ENCODE measurements at regions not wholly inside any gene's neighbourhood (a gene's known extent, or its start where the extent isn't known, plus 50 kb on each side); places are given as distances from the start of the nearest gene placed in this dataset.

DNA sequence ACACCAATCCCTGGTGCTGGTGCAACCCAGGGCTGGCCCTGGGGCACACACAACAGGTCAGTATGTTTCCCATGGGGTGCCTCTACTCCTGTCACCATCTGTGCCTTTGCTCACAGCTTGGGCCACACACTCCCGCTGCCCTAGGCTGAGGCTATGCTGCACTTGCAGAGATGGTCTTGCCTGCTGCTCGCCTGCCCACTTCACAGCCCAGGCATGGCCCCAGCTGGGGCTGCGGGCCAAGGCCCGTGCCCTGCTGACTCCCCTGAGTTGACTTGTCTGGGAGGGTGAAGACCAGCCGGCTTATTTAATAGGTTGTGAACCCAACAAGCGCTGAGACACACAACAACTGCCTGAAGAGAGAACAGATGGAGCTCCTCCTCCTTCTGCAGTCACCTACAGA, 184.1 kb downstream of the ZNF33B start:
- no peak overlapping the region for H3K27ac ChIP-seq (ENCODE audit: insufficient read depth, low read length)

DNA sequence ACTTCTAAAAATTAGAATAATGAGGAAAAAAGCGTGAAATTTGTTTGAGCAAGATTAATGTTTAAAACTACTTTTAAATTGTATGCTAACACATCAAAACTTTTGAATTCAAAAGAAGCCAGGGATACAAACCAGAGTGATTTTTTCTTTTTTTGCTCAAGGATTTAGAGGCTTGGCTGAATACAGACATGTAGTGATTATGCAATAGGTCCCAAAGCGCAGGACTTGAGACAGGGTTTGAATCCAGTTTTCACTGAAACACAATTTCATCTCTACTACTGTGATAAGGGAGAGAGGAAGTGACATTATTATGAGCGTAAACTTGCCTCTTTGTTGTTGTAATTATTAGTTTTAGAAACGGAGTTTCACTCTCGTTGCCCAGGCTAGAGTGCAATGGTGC, 207.3 kb downstream of the ZNF33B start:
- Histone ChIP-seq H3K9ac (ENCODE audit: insufficient read depth, low read length) (no peak overlapping the region), H3K79me2 (ENCODE audit: control insufficient read depth, insufficient read depth, low read length) (no peaks in the 10 kb centered on the region), H4K20me1 (ENCODE audit: control insufficient read depth, extremely low read depth, insufficient read depth, low read length) (no peaks in the 10 kb centered on the region), H2AFZ (ENCODE audit: low read length) (no peak overlapping the region), H3K27ac (ENCODE audit: insufficient read depth, low read length) (no peak overlapping the region), H3K36me3 (ENCODE audit: control insufficient read depth, insufficient read depth, low read length) (no peaks in the 10 kb centered on the region), H3K4me3 (replicated peaks in 1 of 4; ENCODE audit: control extremely low read depth in 1 of 4, insufficient read depth in 1 of 4, low read depth in 3 of 4, low read length in 4 of 4) (no peak overlapping the region), H3K9me3 (ENCODE audit: control insufficient read depth, insufficient read depth, low read depth, low read length) (no peaks in the 10 kb centered on the region), H3K4me2 (ENCODE audit: extremely low read depth, insufficient read depth, low read length) (no peak overlapping the region), H3K27me3 (ENCODE audit: control insufficient read depth, insufficient read depth, low read length) (no peaks in the 10 kb centered on the region), H3K4me1 (ENCODE audit: control insufficient read depth, extremely low read depth, insufficient read depth, low read length) (no peaks in the 10 kb centered on the region)
- TF ChIP-seq, protein P1, sequence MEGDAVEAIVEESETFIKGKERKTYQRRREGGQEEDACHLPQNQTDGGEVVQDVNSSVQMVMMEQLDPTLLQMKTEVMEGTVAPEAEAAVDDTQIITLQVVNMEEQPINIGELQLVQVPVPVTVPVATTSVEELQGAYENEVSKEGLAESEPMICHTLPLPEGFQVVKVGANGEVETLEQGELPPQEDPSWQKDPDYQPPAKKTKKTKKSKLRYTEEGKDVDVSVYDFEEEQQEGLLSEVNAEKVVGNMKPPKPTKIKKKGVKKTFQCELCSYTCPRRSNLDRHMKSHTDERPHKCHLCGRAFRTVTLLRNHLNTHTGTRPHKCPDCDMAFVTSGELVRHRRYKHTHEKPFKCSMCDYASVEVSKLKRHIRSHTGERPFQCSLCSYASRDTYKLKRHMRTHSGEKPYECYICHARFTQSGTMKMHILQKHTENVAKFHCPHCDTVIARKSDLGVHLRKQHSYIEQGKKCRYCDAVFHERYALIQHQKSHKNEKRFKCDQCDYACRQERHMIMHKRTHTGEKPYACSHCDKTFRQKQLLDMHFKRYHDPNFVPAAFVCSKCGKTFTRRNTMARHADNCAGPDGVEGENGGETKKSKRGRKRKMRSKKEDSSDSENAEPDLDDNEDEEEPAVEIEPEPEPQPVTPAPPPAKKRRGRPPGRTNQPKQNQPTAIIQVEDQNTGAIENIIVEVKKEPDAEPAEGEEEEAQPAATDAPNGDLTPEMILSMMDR (conservative IDR thresholded peaks at IDR 0.05 in 1 of 2, IDR thresholded peaks at IDR 0.05 in 1 of 2; ENCODE audit: low read depth in 1 of 2, low read length in 2 of 2), result no peak
- no peak for TF ChIP-seq EZH2 (IDR thresholded peaks at IDR 0.05; ENCODE audit: low read length, missing control alignments)
- DNase-seq (ENCODE audit: low read depth in 2 of 2), result no peak

More for the DNA sequence above, 184.1 kb downstream of the ZNF33B start:
- H3K27me3 ChIP-seq (ENCODE audit: control insufficient read depth, insufficient read depth, low read length), result no peaks in the 10 kb centered on the region
- TF ChIP-seq, protein P1 (conservative IDR thresholded peaks at IDR 0.05 in 1 of 2, IDR thresholded peaks at IDR 0.05 in 1 of 2; ENCODE audit: low read depth in 1 of 2, low read length in 2 of 2), result no peak
- no peak for TF ChIP-seq EZH2 (IDR thresholded peaks at IDR 0.05; ENCODE audit: low read length, missing control alignments)
- no peaks in the 10 kb centered on the region for H3K36me3 ChIP-seq (ENCODE audit: control insufficient read depth, insufficient read depth, low read length)
- no peak overlapping the region for H3K9ac ChIP-seq (ENCODE audit: insufficient read depth, low read length)
- no peaks in the 10 kb centered on the region for H4K20me1 ChIP-seq (ENCODE audit: control insufficient read depth, extremely low read depth, insufficient read depth, low read length)
- no peak for DNase-seq (ENCODE audit: low read depth in 2 of 2)
- no peak overlapping the region for H3K4me2 ChIP-seq (ENCODE audit: extremely low read depth, insufficient read depth, low read length)
- H3K4me1 ChIP-seq (ENCODE audit: control insufficient read depth, extremely low read depth, insufficient read depth, low read length), result no peaks in the 10 kb centered on the region
- no peaks in the 10 kb centered on the region for H3K79me2 ChIP-seq (ENCODE audit: control insufficient read depth, insufficient read depth, low read length)
- no peak overlapping the region for H3K4me3 ChIP-seq (replicated peaks in 1 of 4; ENCODE audit: control extremely low read depth in 1 of 4, insufficient read depth in 1 of 4, low read depth in 3 of 4, low read length in 4 of 4)
- H2AFZ ChIP-seq (ENCODE audit: low read length), result no peak overlapping the region
- H3K9me3 ChIP-seq (ENCODE audit: control insufficient read depth, insufficient read depth, low read depth, low read length), result no peaks in the 10 kb centered on the region

DNA sequence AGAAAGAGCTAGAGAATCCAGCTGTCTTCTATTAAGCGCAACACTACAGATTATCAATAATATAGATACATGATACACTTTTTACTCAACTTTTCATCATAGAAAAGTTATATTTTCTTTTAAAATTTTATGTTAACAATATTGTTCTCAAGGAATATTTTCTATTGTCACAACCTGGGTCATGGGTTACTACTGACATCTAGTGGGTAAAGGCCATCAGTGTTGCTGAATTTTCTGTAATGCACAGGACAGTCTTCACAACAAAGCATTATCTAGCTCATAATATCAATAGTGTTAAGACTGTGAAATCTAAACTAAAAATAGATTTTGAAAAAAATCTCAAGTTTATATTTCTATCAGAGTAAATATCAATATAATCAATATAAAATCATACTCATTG, 209.8 kb downstream of the ZNF33B start:
- Histone ChIP-seq H3K79me2 (ENCODE audit: control insufficient read depth, insufficient read depth, low read length) (no peaks in the 10 kb centered on the region), H2AFZ (ENCODE audit: low read length) (no peak overlapping the region), H3K27ac (ENCODE audit: insufficient read depth, low read length) (no peak overlapping the region), H3K4me3 (replicated peaks in 1 of 4; ENCODE audit: control extremely low read depth in 1 of 4, insufficient read depth in 1 of 4, low read depth in 3 of 4, low read length in 4 of 4) (no peak overlapping the region), H3K4me2 (ENCODE audit: extremely low read depth, insufficient read depth, low read length) (no peak overlapping the region), H3K27me3 (ENCODE audit: control insufficient read depth, insufficient read depth, low read length) (no peaks in the 10 kb centered on the region), H3K4me1 (ENCODE audit: control insufficient read depth, extremely low read depth, insufficient read depth, low read length) (no peaks in the 10 kb centered on the region), H4K20me1 (ENCODE audit: control insufficient read depth, extremely low read depth, insufficient read depth, low read length) (no peaks in the 10 kb centered on the region), H3K9ac (ENCODE audit: insufficient read depth, low read length) (no peak overlapping the region), H3K36me3 (ENCODE audit: control insufficient read depth, insufficient read depth, low read length) (no peaks in the 10 kb centered on the region), H3K9me3 (ENCODE audit: control insufficient read depth, insufficient read depth, low read depth, low read length) (no peaks in the 10 kb centered on the region)
- DNase-seq (ENCODE audit: low read depth in 2 of 2), result peak in 1 of 2 donors; percentile 6
- no peak for TF ChIP-seq EZH2 (IDR thresholded peaks at IDR 0.05; ENCODE audit: low read length, missing control alignments)
- TF ChIP-seq, protein P1 (conservative IDR thresholded peaks at IDR 0.05 in 1 of 2, IDR thresholded peaks at IDR 0.05 in 1 of 2; ENCODE audit: low read depth in 1 of 2, low read length in 2 of 2), result peak in 1 of 2 donors; percentile 32

All from fibroblast of lung (primary cell).